ENCODE measurements at regions not wholly inside any gene's neighbourhood (a gene's known extent, or its start where the extent isn't known, plus 50 kb on each side); places are given as distances from the start of the nearest gene placed in this dataset.

- Histone ChIP-seq H3K4me1 (ENCODE audit: control insufficient read depth, insufficient read depth, low read length) (no peaks in the 10 kb centered on the region), H3K27ac (ENCODE audit: extremely low read depth, low read depth, low read length) (no peak overlapping the region), H3K9me3 (ENCODE audit: control insufficient read depth, insufficient read depth, low read depth, low read length) (no peaks in the 10 kb centered on the region), H3K36me3 (ENCODE audit: control insufficient read depth in 2 of 2, insufficient read depth in 1 of 2, low read length in 2 of 2) (no peaks in the 10 kb centered on the region), H3K4me3 (ENCODE audit: low read depth, low read length) (no peak overlapping the region)
- POLR2A ChIA-PET, result no interaction called here
- CTCF ChIA-PET, result no interaction called here
- TF ChIP-seq ZNF394 (tag by site-specific recombination; IDR thresholded peaks at IDR 0.05; ENCODE audit: borderline replicate concordance) (no peak), ZNF48 (tag by site-specific recombination; IDR thresholded peaks at IDR 0.05) (no peak), ZFP3 (tag by site-specific recombination; IDR thresholded peaks at IDR 0.05; ENCODE audit: low read depth) (no peak), FEZF1 (tag by site-specific recombination; IDR thresholded peaks at IDR 0.05) (no peak), ZNF580 (tag by site-specific recombination; IDR thresholded peaks at IDR 0.05) (no peak), ZNF785 (tag by site-specific recombination; IDR thresholded peaks at IDR 0.05) (no peak)
Observed at GRCh38 chr7:9874182-9874581, 1099.5 kb upstream of the PHF14 start.

GRCh38 chr7:9876053-9876452 is 1097.6 kb upstream of the PHF14 start:
- POLR2A ChIA-PET, result no interaction called here
- no peaks in the 10 kb centered on the region for H3K36me3 ChIP-seq (ENCODE audit: control insufficient read depth in 2 of 2, insufficient read depth in 1 of 2, low read length in 2 of 2)
- CTCF ChIA-PET, result no interaction called here
- H3K4me1 ChIP-seq (ENCODE audit: control insufficient read depth, insufficient read depth, low read length), result no peaks in the 10 kb centered on the region
- H3K27ac ChIP-seq (ENCODE audit: extremely low read depth, low read depth, low read length), result no peak overlapping the region
- no peaks in the 10 kb centered on the region for H3K9me3 ChIP-seq (ENCODE audit: control insufficient read depth, insufficient read depth, low read depth, low read length)
- no peak overlapping the region for H3K4me3 ChIP-seq (ENCODE audit: low read depth, low read length)
- TF ChIP-seq ZNF777 (tag by site-specific recombination; IDR thresholded peaks at IDR 0.05; ENCODE audit: borderline replicate concordance), result no peak
- TF ChIP-seq RBAK (tag by site-specific recombination; IDR thresholded peaks at IDR 0.05), result no peak
- TF ChIP-seq ZSCAN4 (tag by site-specific recombination; IDR thresholded peaks at IDR 0.05), result no peak
- TF ChIP-seq, protein P1, sequence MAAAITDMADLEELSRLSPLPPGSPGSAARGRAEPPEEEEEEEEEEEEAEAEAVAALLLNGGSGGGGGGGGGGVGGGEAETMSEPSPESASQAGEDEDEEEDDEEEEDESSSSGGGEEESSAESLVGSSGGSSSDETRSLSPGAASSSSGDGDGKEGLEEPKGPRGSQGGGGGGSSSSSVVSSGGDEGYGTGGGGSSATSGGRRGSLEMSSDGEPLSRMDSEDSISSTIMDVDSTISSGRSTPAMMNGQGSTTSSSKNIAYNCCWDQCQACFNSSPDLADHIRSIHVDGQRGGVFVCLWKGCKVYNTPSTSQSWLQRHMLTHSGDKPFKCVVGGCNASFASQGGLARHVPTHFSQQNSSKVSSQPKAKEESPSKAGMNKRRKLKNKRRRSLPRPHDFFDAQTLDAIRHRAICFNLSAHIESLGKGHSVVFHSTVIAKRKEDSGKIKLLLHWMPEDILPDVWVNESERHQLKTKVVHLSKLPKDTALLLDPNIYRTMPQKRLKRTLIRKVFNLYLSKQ (tag by site-specific recombination; IDR thresholded peaks at IDR 0.05; ENCODE audit: borderline replicate concordance), result no peak
- no peak for TF ChIP-seq ZNF146 (tag by site-specific recombination; IDR thresholded peaks at IDR 0.05)
- no peak for TF ChIP-seq ZNF701 (tag by site-specific recombination; IDR thresholded peaks at IDR 0.05)
- TF ChIP-seq ZBTB7A (tag by site-specific recombination; IDR thresholded peaks at IDR 0.05; ENCODE audit: low read depth), result no peak
- TF ChIP-seq ZNF561 (tag by site-specific recombination; IDR thresholded peaks at IDR 0.05; ENCODE audit: borderline replicate concordance), result no peak
- TF ChIP-seq ZBTB17 (tag by site-specific recombination; IDR thresholded peaks at IDR 0.05), result no peak
- no peak for TF ChIP-seq ZBTB6 (tag by site-specific recombination; IDR thresholded peaks at IDR 0.05)
- TF ChIP-seq ZNF37A (tag by site-specific recombination; IDR thresholded peaks at IDR 0.05), result no peak
- no peak for TF ChIP-seq ZNF350 (tag by site-specific recombination; IDR thresholded peaks at IDR 0.05)
- TF ChIP-seq, protein P2, sequence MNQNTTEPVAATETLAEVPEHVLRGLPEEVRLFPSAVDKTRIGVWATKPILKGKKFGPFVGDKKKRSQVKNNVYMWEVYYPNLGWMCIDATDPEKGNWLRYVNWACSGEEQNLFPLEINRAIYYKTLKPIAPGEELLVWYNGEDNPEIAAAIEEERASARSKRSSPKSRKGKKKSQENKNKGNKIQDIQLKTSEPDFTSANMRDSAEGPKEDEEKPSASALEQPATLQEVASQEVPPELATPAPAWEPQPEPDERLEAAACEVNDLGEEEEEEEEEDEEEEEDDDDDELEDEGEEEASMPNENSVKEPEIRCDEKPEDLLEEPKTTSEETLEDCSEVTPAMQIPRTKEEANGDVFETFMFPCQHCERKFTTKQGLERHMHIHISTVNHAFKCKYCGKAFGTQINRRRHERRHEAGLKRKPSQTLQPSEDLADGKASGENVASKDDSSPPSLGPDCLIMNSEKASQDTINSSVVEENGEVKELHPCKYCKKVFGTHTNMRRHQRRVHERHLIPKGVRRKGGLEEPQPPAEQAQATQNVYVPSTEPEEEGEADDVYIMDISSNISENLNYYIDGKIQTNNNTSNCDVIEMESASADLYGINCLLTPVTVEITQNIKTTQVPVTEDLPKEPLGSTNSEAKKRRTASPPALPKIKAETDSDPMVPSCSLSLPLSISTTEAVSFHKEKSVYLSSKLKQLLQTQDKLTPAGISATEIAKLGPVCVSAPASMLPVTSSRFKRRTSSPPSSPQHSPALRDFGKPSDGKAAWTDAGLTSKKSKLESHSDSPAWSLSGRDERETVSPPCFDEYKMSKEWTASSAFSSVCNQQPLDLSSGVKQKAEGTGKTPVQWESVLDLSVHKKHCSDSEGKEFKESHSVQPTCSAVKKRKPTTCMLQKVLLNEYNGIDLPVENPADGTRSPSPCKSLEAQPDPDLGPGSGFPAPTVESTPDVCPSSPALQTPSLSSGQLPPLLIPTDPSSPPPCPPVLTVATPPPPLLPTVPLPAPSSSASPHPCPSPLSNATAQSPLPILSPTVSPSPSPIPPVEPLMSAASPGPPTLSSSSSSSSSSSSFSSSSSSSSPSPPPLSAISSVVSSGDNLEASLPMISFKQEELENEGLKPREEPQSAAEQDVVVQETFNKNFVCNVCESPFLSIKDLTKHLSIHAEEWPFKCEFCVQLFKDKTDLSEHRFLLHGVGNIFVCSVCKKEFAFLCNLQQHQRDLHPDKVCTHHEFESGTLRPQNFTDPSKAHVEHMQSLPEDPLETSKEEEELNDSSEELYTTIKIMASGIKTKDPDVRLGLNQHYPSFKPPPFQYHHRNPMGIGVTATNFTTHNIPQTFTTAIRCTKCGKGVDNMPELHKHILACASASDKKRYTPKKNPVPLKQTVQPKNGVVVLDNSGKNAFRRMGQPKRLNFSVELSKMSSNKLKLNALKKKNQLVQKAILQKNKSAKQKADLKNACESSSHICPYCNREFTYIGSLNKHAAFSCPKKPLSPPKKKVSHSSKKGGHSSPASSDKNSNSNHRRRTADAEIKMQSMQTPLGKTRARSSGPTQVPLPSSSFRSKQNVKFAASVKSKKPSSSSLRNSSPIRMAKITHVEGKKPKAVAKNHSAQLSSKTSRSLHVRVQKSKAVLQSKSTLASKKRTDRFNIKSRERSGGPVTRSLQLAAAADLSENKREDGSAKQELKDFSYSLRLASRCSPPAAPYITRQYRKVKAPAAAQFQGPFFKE (tag by site-specific recombination; IDR thresholded peaks at IDR 0.05; ENCODE audit: borderline replicate concordance), result no peak
- no peak for TF ChIP-seq ZNF112 (tag by site-specific recombination; IDR thresholded peaks at IDR 0.05)
- TF ChIP-seq, protein P3, sequence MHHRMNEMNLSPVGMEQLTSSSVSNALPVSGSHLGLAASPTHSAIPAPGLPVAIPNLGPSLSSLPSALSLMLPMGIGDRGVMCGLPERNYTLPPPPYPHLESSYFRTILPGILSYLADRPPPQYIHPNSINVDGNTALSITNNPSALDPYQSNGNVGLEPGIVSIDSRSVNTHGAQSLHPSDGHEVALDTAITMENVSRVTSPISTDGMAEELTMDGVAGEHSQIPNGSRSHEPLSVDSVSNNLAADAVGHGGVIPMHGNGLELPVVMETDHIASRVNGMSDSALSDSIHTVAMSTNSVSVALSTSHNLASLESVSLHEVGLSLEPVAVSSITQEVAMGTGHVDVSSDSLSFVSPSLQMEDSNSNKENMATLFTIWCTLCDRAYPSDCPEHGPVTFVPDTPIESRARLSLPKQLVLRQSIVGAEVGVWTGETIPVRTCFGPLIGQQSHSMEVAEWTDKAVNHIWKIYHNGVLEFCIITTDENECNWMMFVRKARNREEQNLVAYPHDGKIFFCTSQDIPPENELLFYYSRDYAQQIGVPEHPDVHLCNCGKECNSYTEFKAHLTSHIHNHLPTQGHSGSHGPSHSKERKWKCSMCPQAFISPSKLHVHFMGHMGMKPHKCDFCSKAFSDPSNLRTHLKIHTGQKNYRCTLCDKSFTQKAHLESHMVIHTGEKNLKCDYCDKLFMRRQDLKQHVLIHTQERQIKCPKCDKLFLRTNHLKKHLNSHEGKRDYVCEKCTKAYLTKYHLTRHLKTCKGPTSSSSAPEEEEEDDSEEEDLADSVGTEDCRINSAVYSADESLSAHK (tag by site-specific recombination; IDR thresholded peaks at IDR 0.05), result no peak
- no peak for TF ChIP-seq ZFP41 (tag by site-specific recombination; IDR thresholded peaks at IDR 0.05; ENCODE audit: borderline replicate concordance)

All from HEK293 (cell line).